ENCODE measurements at regions not wholly inside any gene's neighbourhood (a gene's known extent, or its start where the extent isn't known, plus 50 kb on each side); places are given as distances from the start of the nearest gene placed in this dataset.

DNA sequence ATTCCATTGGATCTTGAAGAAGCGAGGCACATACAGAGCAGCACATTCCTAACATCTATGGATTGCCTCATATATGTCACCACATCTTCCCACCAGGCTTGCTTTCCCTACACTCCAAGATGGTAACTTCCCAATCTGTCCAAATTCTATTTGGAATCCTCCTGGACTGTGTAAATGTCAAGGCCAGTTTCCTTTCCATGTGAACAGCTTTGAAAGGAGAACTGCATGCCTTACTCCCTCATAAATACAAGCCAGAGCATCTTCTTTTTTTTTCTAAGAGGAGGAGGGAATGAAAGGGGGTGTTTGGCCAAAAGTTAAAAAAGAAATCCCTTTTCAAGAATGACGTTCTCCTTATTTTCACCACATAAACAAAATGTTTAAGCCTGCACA, 103.8 kb upstream of the OSR1 start:
- TF ChIP-seq EZH2 (IDR thresholded peaks at IDR 0.05; ENCODE audit: insufficient read depth, poor library complexity, severe bottlenecking) = no peak
- TF ChIP-seq EZH2phosphoT487 (IDR thresholded peaks at IDR 0.05; ENCODE audit: insufficient read depth, low read depth) = no peak
